Omental fat pad (tissue), 3 donors: ENCODE measurements at regions not wholly inside any gene's neighbourhood (a gene's known extent, or its start where the extent isn't known, plus 50 kb on each side); places are given as distances from the start of the nearest gene placed in this dataset.
"Not testable (repeated sequence)": the region's sequence is repeated elsewhere in the genome, so short reads cannot be mapped to it uniquely, and the experiment has no call there.

Source experiments
- ATAC-seq: fragments of 150-250 bp; one replicate; pipeline ENCODE4 v1.9.1; 2016; ENCODE audit warnings: mild to moderate bottlenecking, moderate library complexity; ENCODE audit not compliant: low FRiP score
- DNase-seq: peaks from one replicate; pipeline ENCODE4 v3.0.0-alpha.2; 2019; ENCODE audit warnings: low spot score
- CTCF ChIP-seq, 3 donors: fragments of 450-650 bp; IDR thresholded peaks; one replicate each; pipeline ENCODE4 v1.5.1; 2016 to 2017; ENCODE audit warnings: antibody characterized with exemption in 3 of 3, mild to moderate bottlenecking in 3 of 3, moderate library complexity in 2 of 3

- no peak for ATAC-seq
- no peak for TF ChIP-seq CTCF (IDR thresholded peaks at IDR 0.05)
- DNase-seq, result no peak
Observed at GRCh38 chr13:67481445-67481844, 251.3 kb upstream of the PCDH9 start.

- DNase-seq (no peak), ATAC-seq (no peak)
- no peak for TF ChIP-seq CTCF (IDR thresholded peaks at IDR 0.05)
Observed at GRCh38 chr13:67474115-67474514, 244.0 kb upstream of the PCDH9 start.

GRCh38 chr13:67469623-67470022 lies 239.5 kb upstream of the PCDH9 start:
- ATAC-seq, result no peak
- TF ChIP-seq CTCF (IDR thresholded peaks at IDR 0.05), result no peak

GRCh38 chr13:67466569-67466968 lies 236.4 kb upstream of the PCDH9 start:
- no peak for DNase-seq
- ATAC-seq, result no peak
- no peak for TF ChIP-seq CTCF (IDR thresholded peaks at IDR 0.05)

More at GRCh38 chr13:67469623-67470022, 239.5 kb upstream of the PCDH9 start:
- DNase-seq, result no peak

- ATAC-seq (no peak), DNase-seq (no peak)
- no peak for TF ChIP-seq CTCF (IDR thresholded peaks at IDR 0.05)
Observed at GRCh38 chr13:67464154-67464553, 234.0 kb upstream of the PCDH9 start.

- TF ChIP-seq CTCF (IDR thresholded peaks at IDR 0.05), result no peak
- ATAC-seq, result no peak
- DNase-seq, result no peak
Observed at GRCh38 chr13:67462098-67462497, 232.0 kb upstream of the PCDH9 start.

GRCh38 chr13:67452526-67452925 lies 222.4 kb upstream of the PCDH9 start:
- DNase-seq, ATAC-seq: not testable (repeated sequence)

GRCh38 chr13:67445436-67445835 lies 215.3 kb upstream of the PCDH9 start:
- no peak for TF ChIP-seq CTCF (IDR thresholded peaks at IDR 0.05)
- ATAC-seq (no peak), DNase-seq (no peak)
